Kidney (tissue), 13 donors: ENCODE measurements at regions not wholly inside any gene's neighbourhood (a gene's known extent, or its start where the extent isn't known, plus 50 kb on each side); places are given as distances from the start of the nearest gene placed in this dataset.

Experiments used
- DNase-seq, 5 donors: peaks; one replicate each; pipeline ENCODE4 v3.0.0-alpha.2; 2013 to 2020
- FAIRE-seq: peaks from 2 replicates; lab custom pipeline; 2012; peaks lifted over from hg19 to GRCh38; lab: Jason Lieb, UNC
- H3K27ac ChIP-seq, 2 donors: one replicate each; pipeline ENCODE4 v1.7.0; 2013; ENCODE audit warnings: low read depth in 2 of 2, low read length in 2 of 2, inconsistent platforms in 1 of 2
- H3K27me3 ChIP-seq: one replicate; pipeline ENCODE4 v1.7.1; 2013; ENCODE audit warnings: low read length, inconsistent platforms; ENCODE audit not compliant: control insufficient read depth, insufficient read depth
- H3K36me3 ChIP-seq, 3 donors: one replicate each; pipeline versions ENCODE4 v1.7.0 to v1.7.1; 2013; ENCODE audit warnings: low read length in 3 of 3, control low read depth in 1 of 3, inconsistent platforms in 1 of 3; ENCODE audit not compliant: insufficient read depth in 3 of 3, control insufficient read depth in 2 of 3
- H3K4me1 ChIP-seq, 3 donors: one replicate each; pipeline versions ENCODE4 v1.7.0 to v1.7.1; 2013; ENCODE audit warnings: low read length in 3 of 3, inconsistent platforms in 1 of 3, low read depth in 1 of 3; ENCODE audit not compliant: control insufficient read depth in 2 of 3, insufficient read depth in 2 of 3
- H3K4me3 ChIP-seq, 3 donors: one replicate each; pipeline versions ENCODE4 v1.7.0 to v1.8.1; 2013; ENCODE audit warnings: low read length in 3 of 3, control low read depth in 1 of 3, inconsistent platforms in 1 of 3
- H3K9ac ChIP-seq, 3 donors: one replicate each; pipeline versions ENCODE4 v1.7.0 to v1.7.1; 2013; ENCODE audit warnings: low read length in 3 of 3, control low read depth in 1 of 3, inconsistent platforms in 1 of 3
- H3K9me3 ChIP-seq, 3 donors: one replicate each; pipeline versions ENCODE4 v1.7.0 to v1.7.1; 2013; ENCODE audit warnings: low read length in 3 of 3, control low read depth in 1 of 3, inconsistent platforms in 1 of 3; ENCODE audit not compliant: control insufficient read depth in 2 of 3, insufficient read depth in 1 of 3
- CTCF ChIP-seq: IDR thresholded peaks from 3 replicates; pipeline ENCODE4 v1.5.1; 2012; ENCODE audit warnings: mild to moderate bottlenecking, moderate library complexity, borderline replicate concordance; ENCODE audit not compliant: insufficient read depth; ENCODE audit errors: extremely low read depth
- intact Hi-C: fragments of 100-400 bp; cut with DNase I; formaldehyde crosslinking; loops from one replicate; pipeline ENCODE4 v1.11.1; 2022
- donor health status: control.
- donor health status: control.
- donor health status: control.
- donor health status: control.
- donor health status: control.
- donor health status: DM: yes; HTN: yes; CAD: no.
- donor health status: Normal renal cell carcinoma (clear cell type).

GRCh38 chr6:43962458-43962857 is 164.8 kb downstream of the MRPL14 start:
- Histone ChIP-seq H3K36me3 (no peaks in the 10 kb centered on the region), H3K27me3 (no peaks in the 10 kb centered on the region), H3K4me1 (peaks cover 0 to 5% (median 2%) of the 10 kb centered on the region in 3 donors), H3K9me3 (no peaks in the 10 kb centered on the region), H3K4me3 (no peak overlapping the region), H3K9ac (no peak overlapping the region), H3K27ac (no peak overlapping the region)
- DNase-seq (no peak), FAIRE-seq (no peak)
- TF ChIP-seq CTCF = no peak
- intact Hi-C loops = no loop called here

GRCh38 chr6:43957273-43957672 is 170.0 kb downstream of the MRPL14 start:
- H3K27me3 ChIP-seq = no peaks in the 10 kb centered on the region
- H3K4me3 ChIP-seq = no peak overlapping the region
- no peak for DNase-seq
- no peaks in the 10 kb centered on the region for H3K36me3 ChIP-seq
- intact Hi-C loops = no loop called here
- FAIRE-seq = no peak
- H3K9me3 ChIP-seq = no peaks in the 10 kb centered on the region
- no peak for TF ChIP-seq CTCF
- H3K4me1 ChIP-seq = peaks cover 0 to 3% (median 0%) of the 10 kb centered on the region in 3 donors
- H3K27ac ChIP-seq = no peak overlapping the region
- H3K9ac ChIP-seq = no peak overlapping the region

GRCh38 chr6:43956478-43956877 is 170.8 kb downstream of the MRPL14 start:
- no peak for TF ChIP-seq CTCF
- intact Hi-C loops = no loop called here
- FAIRE-seq (no peak), DNase-seq (no peak)
- no peak overlapping the region for H3K9ac ChIP-seq
- H3K9me3 ChIP-seq = no peaks in the 10 kb centered on the region
- H3K36me3 ChIP-seq = no peaks in the 10 kb centered on the region
- H3K4me3 ChIP-seq = no peak overlapping the region
- no peaks in the 10 kb centered on the region for H3K27me3 ChIP-seq
- no peak overlapping the region for H3K27ac ChIP-seq
- peaks cover 0 to 3% (median 0%) of the 10 kb centered on the region in 3 donors for H3K4me1 ChIP-seq

- Histone ChIP-seq H3K4me3 (no peak overlapping the region), H3K9ac (no peak overlapping the region), H3K9me3 (no peaks in the 10 kb centered on the region), H3K4me1 (peaks cover 0 to 3% (median 0%) of the 10 kb centered on the region in 3 donors), H3K27me3 (no peaks in the 10 kb centered on the region), H3K27ac (no peak overlapping the region), H3K36me3 (no peaks in the 10 kb centered on the region)
- DNase-seq (peak; percentile 26 to 59 (median 51)), FAIRE-seq (no peak)
- intact Hi-C loops = no loop called here
- TF ChIP-seq CTCF = no peak
Measured at GRCh38 chr6:43954311-43955131, 172.7 kb downstream of the MRPL14 start.
